CMK (cell line): ENCODE measurements at regions not wholly inside any gene's neighbourhood (a gene's known extent, or its start where the extent isn't known, plus 50 kb on each side); places are given as distances from the start of the nearest gene placed in this dataset.
"Not testable (repeated sequence)": the region's sequence is repeated elsewhere in the genome, so short reads cannot be mapped to it uniquely, and the experiment has no call there.

ENCODE experiments used
- DNase-seq: peaks from one replicate; pipeline ENCODE4 v3.0.0-alpha.2; 2010; ENCODE audit warnings: low read depth

- not testable (repeated sequence) for DNase-seq
These were observed 107.3 kb upstream of the IKBKE start for GRCh38 chr1:206362994-206363393.

GRCh38 chr1:206365271-206365670, 105.0 kb upstream of the IKBKE start:
- not testable (repeated sequence) for DNase-seq

GRCh38 chr1:206366131-206366530, 104.1 kb upstream of the IKBKE start:
- DNase-seq: not testable (repeated sequence)

- DNase-seq: not testable (repeated sequence)
These were observed 103.5 kb upstream of the IKBKE start for GRCh38 chr1:206366772-206367171.

- not testable (repeated sequence) for DNase-seq
These were observed 102.2 kb upstream of the IKBKE start for GRCh38 chr1:206367955-206368622.

GRCh38 chr1:206374725-206375124, 95.6 kb upstream of the IKBKE start:
- not testable (repeated sequence) for DNase-seq

- not testable (repeated sequence) for DNase-seq
These were observed 94.7 kb upstream of the IKBKE start for GRCh38 chr1:206375552-206375951.

GRCh38 chr1:206378506-206378905, 91.8 kb upstream of the IKBKE start:
- DNase-seq: not testable (repeated sequence)

GRCh38 chr1:206379245-206379644, 91.0 kb upstream of the IKBKE start:
- DNase-seq: not testable (repeated sequence)

- peak; percentile 62 for DNase-seq
These were observed 90.0 kb upstream of the IKBKE start for GRCh38 chr1:206380163-206380790.

- peak; percentile 78 for DNase-seq
These were observed 89.3 kb upstream of the IKBKE start for GRCh38 chr1:206380791-206381610.

GRCh38 chr1:206384029-206384807, 86.1 kb upstream of the IKBKE start:
- DNase-seq: peak; percentile 2

- DNase-seq: not testable (repeated sequence)
These were observed 85.4 kb upstream of the IKBKE start for GRCh38 chr1:206384891-206385290.

GRCh38 chr1:206387631-206388030, 82.6 kb upstream of the IKBKE start:
- DNase-seq: not testable (repeated sequence)

- DNase-seq: not testable (repeated sequence)
These were observed 78.4 kb upstream of the IKBKE start for GRCh38 chr1:206391903-206392302.

GRCh38 chr1:206397501-206397900, 72.8 kb upstream of the IKBKE start:
- not testable (repeated sequence) for DNase-seq

GRCh38 chr1:206398261-206398660, 72.0 kb upstream of the IKBKE start:
- not testable (repeated sequence) for DNase-seq

- not testable (repeated sequence) for DNase-seq
These were observed 66.5 kb upstream of the IKBKE start for GRCh38 chr1:206403612-206404307.

GRCh38 chr1:206404309-206405027, 65.8 kb upstream of the IKBKE start:
- not testable (repeated sequence) for DNase-seq

GRCh38 chr1:206405282-206405681, 65.0 kb upstream of the IKBKE start:
- not testable (repeated sequence) for DNase-seq
